Heart right ventricle (tissue), 16 donors: ENCODE measurements at regions not wholly inside any gene's neighbourhood (a gene's known extent, or its start where the extent isn't known, plus 50 kb on each side); places are given as distances from the start of the nearest gene placed in this dataset.

Experiments
- ATAC-seq, 8 donors: fragments of 200-7000 bp; cut with Tn5 transposase; one replicate each; pipeline ENCODE4 v1.9.1; 2020; ENCODE audit warnings: mild to moderate bottlenecking in 8 of 8, moderate library complexity in 8 of 8, moderate number of reproducible peaks in 1 of 8
- DNase-seq, 2 donors: peaks; one replicate each; pipeline ENCODE4 v3.0.0-alpha.2; 2020
- H3K27ac ChIP-seq, 10 donors: fragments of 200-600 bp; sonication (generic) in 2 of 10; one replicate each; pipeline versions ENCODE4 v1.5.0 to v1.8.0; 2020 to 2022; ENCODE audit warnings: mild to moderate bottlenecking in 3 of 10
- H3K27me3 ChIP-seq, 7 donors: fragments of 200-600 bp; one replicate each; pipeline ENCODE4 v1.8.0; 2021 to 2022; ENCODE audit warnings: mild to moderate bottlenecking in 2 of 7
- H3K36me3 ChIP-seq, 9 donors: fragments of 200-600 bp; sonication (generic) in 1 of 9; one replicate each; pipeline versions ENCODE4 v1.5.0 to v1.8.0; 2020 to 2022; ENCODE audit warnings: mild to moderate bottlenecking in 2 of 9
- H3K4me1 ChIP-seq, 9 donors: fragments of 200-600 bp; sonication (generic) in 1 of 9; one replicate each; pipeline versions ENCODE4 v1.5.0 to v1.8.0; 2020 to 2022; ENCODE audit warnings: mild to moderate bottlenecking in 4 of 9
- H3K4me3 ChIP-seq, 10 donors: fragments of 200-600 bp; sonication (generic) in 2 of 10; one replicate each; pipeline versions ENCODE4 v1.5.0 to v1.8.0; 2020 to 2022; ENCODE audit warnings: mild to moderate bottlenecking in 7 of 10, moderate library complexity in 2 of 10
- H3K9me3 ChIP-seq, 11 donors: fragments of 200-600 bp in 10 of 11; sonication (generic) in 2 of 11; one replicate each; pipeline versions ENCODE4 v1.5.0 to v1.8.0; 2013 to 2022; ENCODE audit warnings: mild to moderate bottlenecking in 2 of 11, control low read depth in 1 of 11, moderate library complexity in 1 of 11
- CTCF ChIP-seq, 9 donors: fragments of 200-600 bp; sonication (generic) in 2 of 9; IDR thresholded peaks; one replicate each; pipeline versions ENCODE4 v1.5.0 to v1.8.0; 2021 to 2022; ENCODE audit warnings: antibody characterized with exemption in 9 of 9, mild to moderate bottlenecking in 5 of 9, moderate library complexity in 1 of 9
- WGBS, 2 donors: extraction: QIAGEN DNeasy Blood & Tissue Kit; methylation state at CpG; one replicate each; pipeline ENCODE4 v1.1.7; 2013; ENCODE audit warnings: inconsistent platforms in 1 of 2; 5-methylcytosine and 5-hydroxymethylcytosine counted together
- intact Hi-C, 10 donors: fragments of 100-400 bp; cut with DNase I; formaldehyde crosslinking; loops; one replicate each; pipeline versions ENCODE4 v1.11.1 to v1.14.2; 2022
- donor health status: Arrhythmogenic right ventricular cardiomyopathy.
- donor health status: ischemic (EF 13 %, LVEDD 7.1; RV severe dilation, severe dysfunction).
- donor health status: healthy with polysubstance abuse.
- donor health status: DM: no; HTN: yes; CAD: no.
- donor health status: DM: no; HTN: no; CAD: no.
- donor health status: ischemic (EF 25% LVEDD 6.9; RV normal size, moderate dysfunction).
- donor health status: ischemic (EF 25% LVEDD 5.7; RV mildly dilated, moderate dysfunction).
- donor health status: healthy.
- donor health status: DM: yes; HTN: yes; CAD: no.
- donor health status: Ischemic cardiomyopathy.
- donor health status: ischemic (EF 35%, LVEDD 5.7; RV mildly dilated, moderate dysfunction).
- donor health status: nonischemic (EF 11% LVEDD 7.7; RV severe dilation, severe dysfunction).
- donor health status: DM: yes; HTN: yes; CAD: no.
- donor health status: PGD.
- donor health status: ischemic (EF 29% LVEDD 5.4; RV normal size, mild dysfunction).
- donor health status: nonischemic (EF 23%, LVEDD 6.1; RV moderate dilation, normal function).

GRCh38 chr6:114945392-114945791, 602.6 kb upstream of the HS3ST5 start:
- H3K27me3 ChIP-seq: no peaks in the 10 kb centered on the region
- ATAC-seq (no peak), DNase-seq (no peak)
- no peak overlapping the region for H3K4me3 ChIP-seq
- WGBS, 2 donors: 75 to 77% methylated on average over 5 of the region's 5 CpGs
- H3K27ac ChIP-seq: no peak overlapping the region
- intact Hi-C loops: no loop called here
- peaks cover 0 to 18% (median 0%) of the 10 kb centered on the region in 11 donors for H3K9me3 ChIP-seq
- H3K36me3 ChIP-seq: no peaks in the 10 kb centered on the region
- H3K4me1 ChIP-seq: no peaks in the 10 kb centered on the region
- TF ChIP-seq CTCF (IDR thresholded peaks at IDR 0.05): no peak

GRCh38 chr6:114941078-114941477, 598.3 kb upstream of the HS3ST5 start:
- no peak overlapping the region for H3K27ac ChIP-seq
- ATAC-seq: no peak
- H3K27me3 ChIP-seq: no peaks in the 10 kb centered on the region
- H3K36me3 ChIP-seq: no peaks in the 10 kb centered on the region
- DNase-seq: no peak
- H3K9me3 ChIP-seq: peaks cover 0 to 7% (median 0%) of the 10 kb centered on the region in 11 donors
- H3K4me3 ChIP-seq: no peak overlapping the region
- intact Hi-C loops: no loop called here
- TF ChIP-seq CTCF (IDR thresholded peaks at IDR 0.05): no peak
- no peaks in the 10 kb centered on the region for H3K4me1 ChIP-seq

GRCh38 chr6:114940181-114940580, 597.4 kb upstream of the HS3ST5 start:
- peaks cover 0 to 7% (median 0%) of the 10 kb centered on the region in 11 donors for H3K9me3 ChIP-seq
- WGBS, 2 donors: 88 to 91% methylated on average over 1 of the region's 1 CpG
- no peak overlapping the region for H3K27ac ChIP-seq
- ATAC-seq: no peak
- no peaks in the 10 kb centered on the region for H3K36me3 ChIP-seq
- intact Hi-C loops: no loop called here
- TF ChIP-seq CTCF (IDR thresholded peaks at IDR 0.05): no peak
- DNase-seq: no peak
- H3K27me3 ChIP-seq: no peaks in the 10 kb centered on the region
- no peaks in the 10 kb centered on the region for H3K4me1 ChIP-seq
- no peak overlapping the region for H3K4me3 ChIP-seq

GRCh38 chr6:114939630-114940029, 596.8 kb upstream of the HS3ST5 start:
- no peak overlapping the region for H3K4me3 ChIP-seq
- no peak for DNase-seq
- TF ChIP-seq CTCF (IDR thresholded peaks at IDR 0.05): no peak
- no peak overlapping the region for H3K27ac ChIP-seq
- peaks cover 0 to 7% (median 0%) of the 10 kb centered on the region in 11 donors for H3K9me3 ChIP-seq
- intact Hi-C loops: no loop called here
- no peaks in the 10 kb centered on the region for H3K36me3 ChIP-seq
- WGBS, 2 donors: 54 to 56% methylated on average over 2 of the region's 2 CpGs
- no peak for ATAC-seq
- no peaks in the 10 kb centered on the region for H3K27me3 ChIP-seq
- H3K4me1 ChIP-seq: no peaks in the 10 kb centered on the region

DNA sequence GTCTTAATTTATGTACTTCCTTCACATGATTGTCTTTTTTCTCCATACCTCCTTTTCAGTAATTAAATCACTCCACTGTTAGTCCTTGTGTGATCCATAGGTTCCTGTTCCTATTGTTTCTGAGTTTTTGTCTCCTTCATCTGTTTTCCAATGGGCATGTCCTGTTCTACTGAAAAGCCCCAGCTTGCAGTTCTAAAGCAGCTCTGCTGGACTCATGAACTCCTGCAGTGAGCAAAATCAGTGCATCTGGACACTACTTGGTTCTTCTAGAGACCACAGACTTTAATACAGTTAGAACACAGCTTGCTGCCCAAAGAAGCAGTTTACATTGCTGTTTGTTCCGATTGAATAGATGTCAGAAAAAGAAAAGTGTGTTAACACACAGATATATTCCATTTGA, 593.3 kb upstream of the HS3ST5 start:
- no peak for TF ChIP-seq CTCF (IDR thresholded peaks at IDR 0.05)
- Histone ChIP-seq H3K4me3 (no peak overlapping the region), H3K27ac (no peak overlapping the region), H3K4me1 (no peaks in the 10 kb centered on the region), H3K9me3 (peaks cover 0 to 20% (median 0%) of the 10 kb centered on the region in 11 donors), H3K36me3 (no peaks in the 10 kb centered on the region), H3K27me3 (no peaks in the 10 kb centered on the region)
- intact Hi-C loops: no loop called here
- DNase-seq (no peak), ATAC-seq (no peak)
- WGBS, 2 donors: 85 to 86% methylated on average over 1 of the region's 1 CpG
